Activated naive CD4-positive, alpha-beta T cell treated with Interleukin-2 at 50 U/mL for 16 hours (primary cell): ENCODE measurements at regions not wholly inside any gene's neighbourhood (a gene's known extent, or its start where the extent isn't known, plus 50 kb on each side); places are given as distances from the start of the nearest gene placed in this dataset.
"Not testable (repeated sequence)": the region's sequence is repeated elsewhere in the genome, so short reads cannot be mapped to it uniquely, and the experiment has no call there.

Experiments
- DNase-seq: peaks from one replicate; pipeline ENCODE4 v3.0.0-alpha.2; 2020

DNA sequence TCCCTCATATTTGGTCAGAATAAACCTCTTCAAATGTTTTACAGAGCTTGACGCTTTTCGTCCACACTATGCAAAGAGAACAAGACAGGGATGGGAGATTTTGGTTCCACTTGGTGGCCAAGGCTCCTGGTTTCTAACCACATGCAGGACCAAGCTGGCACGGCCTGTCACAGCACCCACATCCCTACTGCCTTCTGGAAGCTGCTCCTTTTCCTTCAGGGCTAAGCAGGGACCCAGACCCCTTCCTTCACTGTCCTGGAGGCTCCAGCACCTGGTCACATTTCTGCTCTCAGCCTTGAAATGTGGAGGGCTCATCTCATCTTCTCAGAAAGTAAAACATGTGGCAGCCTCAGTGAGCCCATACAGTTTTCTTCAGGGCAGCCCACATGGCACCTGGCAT is 50.4 kb upstream of the ARHGEF7 start:
- no peak for DNase-seq

GRCh38 chr13:111062966-111063365 is 52.1 kb upstream of the ARHGEF7 start:
- no peak for DNase-seq

DNA sequence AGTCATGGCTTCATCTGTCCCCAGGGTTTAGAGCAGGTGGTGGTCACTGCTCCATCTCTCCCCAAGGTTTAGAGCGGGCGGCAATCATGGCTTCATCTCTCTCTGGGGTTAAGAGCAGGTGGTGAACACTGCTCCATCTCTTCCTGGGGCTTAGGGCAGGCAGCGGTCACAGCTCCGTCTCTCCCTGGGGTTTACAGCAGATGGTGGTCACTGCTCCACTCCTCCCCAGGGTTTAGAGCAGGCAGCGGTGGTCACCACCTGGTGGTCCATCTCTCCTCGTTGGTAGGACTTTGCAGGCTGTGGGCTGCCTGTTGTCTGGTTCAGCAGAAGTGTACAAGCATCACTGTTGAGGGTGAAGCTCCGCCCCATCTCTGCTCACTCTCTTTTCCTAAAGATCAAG is 52.8 kb upstream of the ARHGEF7 start:
- no peak for DNase-seq

- no peak for DNase-seq
Observed at GRCh38 chr13:111061358-111062045, 53.6 kb upstream of the ARHGEF7 start.

DNA sequence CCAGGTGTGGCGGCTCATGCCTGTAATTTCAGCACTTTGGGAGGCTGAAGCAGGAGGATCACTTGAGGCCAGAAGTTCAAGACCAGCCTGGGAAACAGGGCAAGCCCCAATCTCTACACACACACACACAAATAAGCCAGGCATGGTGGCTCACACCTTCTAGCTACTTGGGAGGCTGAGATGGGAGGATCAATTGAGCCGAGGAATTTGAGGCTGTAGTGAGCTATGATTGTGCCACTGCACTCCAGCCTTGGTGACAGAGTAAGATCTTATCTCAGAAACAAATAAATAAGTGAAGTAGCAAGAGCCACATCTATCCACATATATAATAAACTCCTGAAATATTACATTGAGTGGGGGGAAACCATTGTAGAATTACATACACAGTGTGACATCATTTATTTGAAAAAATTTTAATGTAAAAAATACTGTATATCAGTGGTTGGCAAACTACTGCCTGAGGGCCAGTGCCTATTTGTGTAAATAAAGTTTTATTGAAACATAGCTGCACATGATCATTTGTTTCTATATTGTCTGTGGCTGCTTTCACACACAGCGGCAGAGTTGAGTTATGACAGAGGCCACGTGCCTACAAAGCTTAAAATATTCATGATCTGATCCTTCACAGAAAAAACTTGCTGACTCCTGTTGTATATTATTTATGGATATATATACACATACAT is 54.7 kb upstream of the ARHGEF7 start:
- DNase-seq, result no peak

GRCh38 chr13:111058796-111059506 is 56.2 kb upstream of the ARHGEF7 start:
- DNase-seq, result no peak

DNA sequence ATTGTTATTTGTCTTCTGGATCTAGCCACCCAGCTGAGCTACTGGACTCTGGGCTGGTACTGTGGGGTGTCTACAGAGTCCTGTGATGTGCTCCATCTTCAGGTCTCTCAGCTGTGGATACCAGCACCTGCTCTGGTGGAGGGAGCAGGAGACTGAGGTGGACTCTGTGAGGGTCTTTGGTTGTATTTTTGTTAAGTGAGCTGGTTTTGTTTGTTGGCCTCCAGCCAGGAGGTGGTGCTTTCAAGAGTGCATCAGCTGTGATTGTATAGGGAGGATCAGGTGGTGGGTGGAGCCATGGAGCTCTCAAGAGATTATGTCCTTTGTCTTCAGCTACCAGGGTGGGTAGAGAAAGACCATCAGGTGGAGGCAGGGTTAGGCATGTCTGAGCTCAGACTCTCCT is 56.8 kb upstream of the ARHGEF7 start:
- DNase-seq, result not testable (repeated sequence)

DNA sequence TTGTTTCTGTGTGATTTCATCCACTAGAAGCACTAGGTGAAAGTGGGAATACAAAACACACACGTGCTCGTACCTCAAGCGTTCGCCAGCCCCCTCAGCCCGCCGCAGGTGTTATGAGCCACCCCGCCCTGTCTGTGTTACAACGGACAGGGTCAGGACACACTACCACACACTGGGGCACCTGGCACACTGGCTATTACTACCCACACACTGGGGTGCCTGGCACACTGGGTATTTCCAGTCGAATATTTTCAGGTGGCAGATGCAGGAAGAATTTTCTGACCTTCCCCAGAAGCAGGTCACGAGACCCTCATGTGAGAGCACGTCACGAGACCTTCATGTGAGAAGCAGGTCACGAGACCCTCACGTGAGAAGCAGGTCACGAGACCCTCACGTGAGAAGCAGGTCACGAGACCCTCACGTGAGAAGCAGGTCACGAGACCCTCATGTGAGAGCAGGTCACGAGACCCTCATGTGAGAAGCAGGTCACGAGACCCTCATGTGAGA is 63.3 kb upstream of the ARHGEF7 start:
- DNase-seq, result not testable (repeated sequence)

DNA sequence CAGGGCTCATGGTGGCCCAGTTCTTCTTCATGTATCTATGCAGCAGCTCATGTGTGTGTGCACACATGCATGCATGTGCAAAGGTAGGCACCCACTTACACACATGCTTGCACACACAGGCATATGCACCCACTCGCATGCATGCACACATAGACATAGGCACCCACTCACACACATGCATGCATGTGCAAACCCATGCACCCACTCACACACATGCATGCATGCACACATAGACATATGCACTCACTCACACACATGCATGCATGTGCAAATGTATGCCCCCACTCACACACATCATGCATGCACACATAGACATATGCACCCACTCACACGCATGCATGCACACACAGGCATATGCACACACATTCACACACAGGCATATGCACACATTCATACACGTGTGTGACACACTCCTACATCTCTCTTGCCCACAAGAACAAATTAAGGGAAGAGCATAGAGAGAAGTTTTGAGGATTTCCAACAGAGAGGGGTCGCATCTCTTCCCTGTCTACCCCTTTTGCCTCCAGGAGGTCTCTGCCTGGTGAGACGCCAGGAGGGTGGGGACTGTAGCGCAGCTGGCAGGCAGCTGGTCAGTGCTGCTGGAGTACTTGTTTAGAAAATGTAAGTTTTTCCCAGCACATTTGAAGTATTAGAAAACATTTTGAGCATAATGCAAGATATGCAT is 63.9 kb upstream of the ARHGEF7 start:
- DNase-seq, result no peak

- DNase-seq, result no peak
Observed at GRCh38 chr13:111050539-111050879, 64.6 kb upstream of the ARHGEF7 start.

DNA sequence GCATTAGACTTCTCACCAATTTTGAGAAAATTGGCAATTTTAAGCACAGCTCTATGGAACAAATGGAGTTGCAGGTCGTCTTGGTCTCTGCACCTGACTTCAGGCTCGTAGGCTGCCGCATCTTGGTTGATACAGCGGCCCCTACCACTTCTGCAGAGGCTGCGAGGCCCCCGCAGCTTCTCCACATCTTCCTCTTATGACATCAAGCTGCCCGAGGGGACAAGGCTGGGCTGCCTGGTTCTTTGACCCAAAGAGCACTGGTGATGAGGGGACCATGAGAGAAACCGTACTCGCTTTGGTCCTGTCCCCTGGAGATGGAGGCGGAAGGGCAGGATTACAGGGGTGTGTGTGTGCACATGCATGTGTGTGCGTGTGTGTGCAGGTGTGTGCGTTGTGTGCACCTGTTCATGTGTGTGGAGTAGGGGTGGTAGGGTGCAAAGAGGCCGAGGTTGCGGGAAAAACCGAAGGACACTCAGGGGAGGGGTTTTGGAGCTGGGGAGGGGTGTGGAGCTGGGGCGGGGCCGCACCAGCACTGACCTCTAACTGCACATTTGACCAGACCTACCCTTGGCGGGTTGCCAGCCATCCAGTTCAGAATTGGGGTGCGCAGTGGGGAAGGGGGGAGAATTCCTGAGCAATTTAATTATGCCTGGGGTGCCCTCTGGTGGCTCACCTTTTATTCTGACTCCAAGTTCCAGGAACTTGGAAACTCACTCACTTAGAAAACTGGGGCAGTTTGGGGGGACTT is 65.1 kb upstream of the ARHGEF7 start:
- no peak for DNase-seq

DNA sequence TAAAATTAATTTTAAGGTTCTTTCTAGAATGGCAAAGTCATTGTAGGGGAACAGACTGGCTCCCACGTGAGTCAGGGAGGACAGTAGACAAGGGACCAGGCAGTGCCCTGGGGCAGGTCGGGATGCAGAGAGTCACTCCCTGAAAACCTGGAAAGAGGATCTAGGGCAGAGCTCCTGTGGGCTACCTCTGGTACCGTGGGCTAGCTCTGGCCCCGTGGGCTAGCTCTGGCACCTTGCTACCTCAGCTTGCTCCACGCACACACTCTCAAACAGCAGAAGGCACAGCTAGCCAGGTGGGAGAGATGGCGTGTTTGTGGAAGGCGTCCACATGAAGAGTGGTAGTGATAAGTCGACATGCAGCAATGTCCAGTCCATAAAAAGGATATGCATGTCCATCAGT is 66.7 kb upstream of the ARHGEF7 start:
- DNase-seq, result no peak

- DNase-seq, result no peak
Observed at GRCh38 chr13:111047326-111047725, 67.8 kb upstream of the ARHGEF7 start.

DNA sequence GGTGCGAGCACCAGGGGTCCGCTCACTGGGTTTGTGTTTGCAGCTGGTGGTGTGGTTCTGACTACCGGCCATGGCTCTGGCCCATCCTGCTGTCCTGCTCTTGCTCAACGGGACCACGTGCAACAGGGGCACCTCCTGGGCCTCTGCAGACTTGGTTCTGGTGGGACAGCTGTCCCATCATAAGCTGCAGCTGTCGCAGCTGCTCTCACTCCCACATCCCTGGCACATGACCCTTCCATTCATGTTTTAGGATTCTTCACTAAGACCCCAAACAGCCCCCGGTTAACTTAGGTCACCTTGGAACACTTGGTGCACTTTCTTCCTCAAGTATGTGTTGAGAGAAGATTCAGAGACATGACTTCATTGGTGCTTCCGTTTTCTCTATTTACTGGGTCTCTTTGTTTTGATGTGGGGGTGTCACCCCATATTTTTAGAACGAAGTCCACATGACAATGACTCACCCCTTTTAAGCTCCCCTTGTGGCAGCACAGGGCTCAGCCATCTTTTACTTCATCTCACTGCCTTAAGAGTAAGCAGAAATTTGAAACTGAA is 68.4 kb upstream of the ARHGEF7 start:
- no peak for DNase-seq

DNA sequence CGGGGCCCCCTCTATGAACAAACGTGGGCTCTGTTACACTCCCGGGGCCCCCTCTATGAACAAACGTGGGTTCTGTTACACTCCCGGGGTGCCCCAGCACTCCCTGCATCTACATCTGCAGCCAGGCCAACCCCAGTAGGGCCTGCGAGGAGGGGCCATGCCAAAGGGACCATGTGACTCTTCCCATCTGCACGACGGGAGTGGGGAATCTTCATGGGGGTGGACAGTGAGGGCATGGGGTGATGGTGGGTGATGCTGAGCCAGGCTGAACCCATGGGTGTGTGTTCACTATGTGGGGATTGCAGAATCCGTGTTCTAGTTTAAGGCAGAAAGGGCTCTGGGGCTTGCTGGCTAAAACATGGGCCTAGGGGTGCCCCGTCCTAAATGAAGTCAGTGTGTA is 69.9 kb upstream of the ARHGEF7 start:
- no peak for DNase-seq

DNA sequence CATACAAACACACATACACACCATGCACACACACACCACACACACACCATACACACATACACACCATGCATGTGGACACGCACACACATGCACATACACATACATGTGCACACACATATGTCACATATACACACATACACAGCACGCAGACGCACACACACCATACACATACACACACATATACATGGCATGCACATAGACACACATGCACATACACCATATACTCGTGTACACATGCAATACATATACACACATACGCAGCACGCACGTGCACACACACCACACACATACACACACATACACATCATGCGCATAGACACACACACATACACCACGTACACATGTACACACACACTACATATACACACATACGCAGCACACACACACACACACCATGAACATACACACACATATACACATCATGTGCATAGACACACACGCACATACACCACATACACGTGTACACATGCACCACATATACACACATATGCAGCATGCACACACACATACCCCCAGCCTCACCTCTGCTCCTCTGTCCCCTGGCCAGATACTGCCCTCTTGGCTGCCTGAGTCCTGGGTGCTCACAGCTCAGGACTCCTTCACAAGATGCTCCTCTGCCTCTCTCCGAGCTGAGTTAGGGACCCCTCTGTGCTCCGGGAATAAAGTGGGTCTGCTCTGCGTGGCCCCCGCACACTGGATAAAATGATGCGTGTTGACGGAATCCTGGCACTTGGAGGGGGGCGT is 70.9 kb upstream of the ARHGEF7 start:
- no peak for DNase-seq

GRCh38 chr13:111043575-111043982 is 71.5 kb upstream of the ARHGEF7 start:
- no peak for DNase-seq

DNA sequence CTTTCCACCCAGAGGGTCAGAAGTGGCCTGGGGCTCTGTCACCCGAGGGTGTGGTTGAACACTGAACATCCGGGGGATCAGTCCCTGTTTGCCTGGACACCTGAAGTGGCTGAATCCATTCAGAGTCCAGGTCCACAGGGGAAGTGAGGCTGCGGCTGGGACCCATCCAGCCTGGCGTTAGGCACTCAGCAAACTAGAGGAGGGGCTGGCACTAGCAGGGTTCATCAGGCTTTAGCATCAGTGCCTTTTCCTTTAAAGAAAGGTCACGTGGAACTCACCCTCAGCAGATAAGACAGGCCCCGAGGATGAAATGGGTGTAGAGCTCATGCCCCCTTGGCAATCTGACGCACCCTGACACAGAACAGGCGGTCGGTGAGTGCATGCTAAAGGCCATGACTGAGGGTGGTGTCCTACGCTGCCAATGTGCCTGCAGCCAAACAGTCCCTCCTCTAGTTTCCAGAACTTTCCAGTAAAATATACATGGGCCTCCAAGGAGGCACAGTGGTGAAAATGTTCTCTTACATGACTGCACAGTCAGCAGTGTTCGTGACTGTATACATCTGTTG is 72.4 kb upstream of the ARHGEF7 start:
- no peak for DNase-seq

- DNase-seq, result no peak
Observed at GRCh38 chr13:111040830-111041229, 74.3 kb upstream of the ARHGEF7 start.

- DNase-seq, result no peak
Observed at GRCh38 chr13:111039735-111040134, 75.4 kb upstream of the ARHGEF7 start.

GRCh38 chr13:111038887-111039286 is 76.2 kb upstream of the ARHGEF7 start:
- DNase-seq, result no peak
